Keratinocyte (primary cell): ENCODE measurements at regions not wholly inside any gene's neighbourhood (a gene's known extent, or its start where the extent isn't known, plus 50 kb on each side); places are given as distances from the start of the nearest gene placed in this dataset.

Experiments
- DNase-seq: peaks from one replicate; pipeline ENCODE4 v3.0.0-alpha.2; 2011; ENCODE audit warnings: low read depth, missing footprints, low spot score
- FAIRE-seq: peaks from 2 replicates; lab custom pipeline; 2011; peaks lifted over from hg19 to GRCh38; lab: Jason Lieb, UNC
- H2AFZ ChIP-seq: 2 replicates; pipeline ENCODE4 v1.6.0; 2012; ENCODE audit warnings: low read length, control low read depth, inconsistent platforms; ENCODE audit not compliant: control insufficient read depth
- H3K27ac ChIP-seq: 2 replicates; pipeline ENCODE4 v1.5.1; 2011; ENCODE audit warnings: low read length; ENCODE audit not compliant: control insufficient read depth, insufficient read depth
- H3K27me3 ChIP-seq: 3 replicates; pipeline ENCODE4 v1.6.0; 2011; ENCODE audit warnings: low read length; ENCODE audit not compliant: control insufficient read depth, insufficient read depth; ENCODE audit errors: extremely low read depth
- H3K36me3 ChIP-seq, 2 experiments: 2 replicates in 1 of 2; 3 replicates in 1 of 2; pipeline ENCODE4 v1.5.1; 2011; ENCODE audit warnings: low read length in 2 of 2, mild to moderate bottlenecking in 1 of 2; ENCODE audit not compliant: control insufficient read depth in 2 of 2, insufficient read depth in 2 of 2; ENCODE audit errors: extremely low read depth in 1 of 2
- H3K4me1 ChIP-seq: 3 replicates; pipeline ENCODE4 v1.5.1; 2011; ENCODE audit warnings: low read length; ENCODE audit not compliant: control insufficient read depth, insufficient read depth; ENCODE audit errors: extremely low read depth
- H3K4me2 ChIP-seq: 3 replicates; pipeline ENCODE4 v1.6.0; 2011; ENCODE audit warnings: low read depth, low read length; ENCODE audit not compliant: control insufficient read depth, insufficient read depth; ENCODE audit errors: extremely low read depth
- H3K4me3 ChIP-seq, 3 experiments: fragments of 200-600 bp in 1 of 3; sonication (generic) in 1 of 3; 2 replicates in 2 of 3; 3 replicates in 1 of 3; pipeline ENCODE4 v1.5.1; 2011 to 2016; ENCODE audit warnings: low read length in 3 of 3, mild to moderate bottlenecking in 3 of 3, control low read depth in 2 of 3, inconsistent platforms in 1 of 3, low read depth in 1 of 3, mixed read lengths in 1 of 3, mixed run types in 1 of 3, moderate library complexity in 1 of 3; ENCODE audit not compliant: control insufficient read depth in 2 of 3, insufficient read depth in 2 of 3; ENCODE audit errors: extremely low read depth in 1 of 3
- H3K79me2 ChIP-seq: 2 replicates; pipeline ENCODE4 v1.6.0; 2012; ENCODE audit warnings: low read length; ENCODE audit not compliant: control insufficient read depth, insufficient read depth
- H3K9ac ChIP-seq: 3 replicates; pipeline ENCODE4 v1.6.0; 2011; ENCODE audit warnings: low read length; ENCODE audit not compliant: control insufficient read depth, insufficient read depth; ENCODE audit errors: extremely low read depth
- H3K9me1 ChIP-seq: 3 replicates; pipeline ENCODE4 v1.6.0; 2011; ENCODE audit warnings: low read length; ENCODE audit not compliant: control insufficient read depth, insufficient read depth; ENCODE audit errors: extremely low read depth
- H3K9me3 ChIP-seq: 2 replicates; pipeline ENCODE4 v1.5.1; 2012; ENCODE audit warnings: low read depth, low read length; ENCODE audit not compliant: control insufficient read depth
- H4K20me1 ChIP-seq: 3 replicates; pipeline ENCODE4 v1.6.0; 2011; ENCODE audit warnings: low read length; ENCODE audit not compliant: control insufficient read depth, insufficient read depth; ENCODE audit errors: extremely low read depth
- EZH2 ChIP-seq: IDR thresholded peaks from one replicate; pipeline ENCODE4 v1.6.1; 2012; ENCODE audit warnings: inconsistent platforms, mild to moderate bottlenecking, low read length, moderate library complexity
- dilution Hi-C: fragments of 300-500 bp; cut with MboI; formaldehyde crosslinking; loops from one replicate; pipeline ENCODE4 v1.7.0; 2020; ENCODE audit warnings: low sequenced_read_pairs; ENCODE audit not compliant: extremely low pct_ligation_motif_present
- TF ChIP-seq, protein P1 (sequence below), 3 experiments: IDR thresholded peaks in 1 of 3; conservative IDR thresholded peaks in 1 of 3; optimal IDR thresholded peaks in 1 of 3; 2 replicates in 2 of 3; 3 replicates in 1 of 3; pipeline versions ENCODE3 to v1.5.1; 2011; ENCODE audit warnings: low read length in 3 of 3, mild to moderate bottlenecking in 3 of 3, moderate library complexity in 2 of 3, control low read depth in 1 of 3, inconsistent platforms in 1 of 3; ENCODE audit not compliant: insufficient read depth in 2 of 3; ENCODE audit errors: extremely low read depth in 1 of 3

DNA sequence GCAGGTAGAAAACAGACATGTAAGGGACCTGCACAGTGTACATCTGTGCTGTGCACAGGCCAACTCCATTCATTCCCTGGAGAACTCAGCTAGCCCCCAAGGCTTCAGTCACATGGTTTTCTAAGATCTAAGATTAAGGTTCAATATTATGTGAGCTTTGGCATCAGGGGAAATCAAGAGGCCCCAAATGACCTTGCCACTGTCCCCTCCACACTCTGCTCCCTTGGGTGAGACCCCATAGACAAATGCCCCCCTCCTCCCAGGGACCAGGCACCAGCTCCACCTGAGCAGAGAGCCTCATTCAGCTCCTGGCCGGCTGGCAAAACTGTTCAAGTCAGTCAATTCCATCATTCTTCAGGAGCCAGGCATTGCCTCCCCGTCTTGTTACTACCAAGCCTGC is 93.6 kb upstream of the TMEM18 start:
- no peaks in the 10 kb centered on the region for H3K36me3 ChIP-seq
- no peak for FAIRE-seq
- H3K9ac ChIP-seq = no peak overlapping the region
- no peaks in the 10 kb centered on the region for H3K4me1 ChIP-seq
- no peak for TF ChIP-seq EZH2
- TF ChIP-seq, protein P1, sequence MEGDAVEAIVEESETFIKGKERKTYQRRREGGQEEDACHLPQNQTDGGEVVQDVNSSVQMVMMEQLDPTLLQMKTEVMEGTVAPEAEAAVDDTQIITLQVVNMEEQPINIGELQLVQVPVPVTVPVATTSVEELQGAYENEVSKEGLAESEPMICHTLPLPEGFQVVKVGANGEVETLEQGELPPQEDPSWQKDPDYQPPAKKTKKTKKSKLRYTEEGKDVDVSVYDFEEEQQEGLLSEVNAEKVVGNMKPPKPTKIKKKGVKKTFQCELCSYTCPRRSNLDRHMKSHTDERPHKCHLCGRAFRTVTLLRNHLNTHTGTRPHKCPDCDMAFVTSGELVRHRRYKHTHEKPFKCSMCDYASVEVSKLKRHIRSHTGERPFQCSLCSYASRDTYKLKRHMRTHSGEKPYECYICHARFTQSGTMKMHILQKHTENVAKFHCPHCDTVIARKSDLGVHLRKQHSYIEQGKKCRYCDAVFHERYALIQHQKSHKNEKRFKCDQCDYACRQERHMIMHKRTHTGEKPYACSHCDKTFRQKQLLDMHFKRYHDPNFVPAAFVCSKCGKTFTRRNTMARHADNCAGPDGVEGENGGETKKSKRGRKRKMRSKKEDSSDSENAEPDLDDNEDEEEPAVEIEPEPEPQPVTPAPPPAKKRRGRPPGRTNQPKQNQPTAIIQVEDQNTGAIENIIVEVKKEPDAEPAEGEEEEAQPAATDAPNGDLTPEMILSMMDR (optimal IDR thresholded peaks at IDR 0.05 in 1 of 3, IDR thresholded peaks at IDR 0.05 in 1 of 3, conservative IDR thresholded peaks at IDR 0.05 in 1 of 3; ENCODE audit: extremely low read depth in 1 of 3, insufficient read depth in 2 of 3, low read length in 3 of 3) = no peak
- no peak overlapping the region for H3K27ac ChIP-seq
- H4K20me1 ChIP-seq = no peaks in the 10 kb centered on the region
- H3K4me2 ChIP-seq = no peak overlapping the region
- dilution Hi-C loops = no loop called here
- DNase-seq = no peak
- no peaks in the 10 kb centered on the region for H3K27me3 ChIP-seq
- H3K4me3 ChIP-seq = no peak overlapping the region
- H3K79me2 ChIP-seq = no peaks in the 10 kb centered on the region
- peaks cover 2% of the 10 kb centered on the region for H3K9me3 ChIP-seq
- H2AFZ ChIP-seq = no peak overlapping the region
- H3K9me1 ChIP-seq = no peaks in the 10 kb centered on the region

DNA sequence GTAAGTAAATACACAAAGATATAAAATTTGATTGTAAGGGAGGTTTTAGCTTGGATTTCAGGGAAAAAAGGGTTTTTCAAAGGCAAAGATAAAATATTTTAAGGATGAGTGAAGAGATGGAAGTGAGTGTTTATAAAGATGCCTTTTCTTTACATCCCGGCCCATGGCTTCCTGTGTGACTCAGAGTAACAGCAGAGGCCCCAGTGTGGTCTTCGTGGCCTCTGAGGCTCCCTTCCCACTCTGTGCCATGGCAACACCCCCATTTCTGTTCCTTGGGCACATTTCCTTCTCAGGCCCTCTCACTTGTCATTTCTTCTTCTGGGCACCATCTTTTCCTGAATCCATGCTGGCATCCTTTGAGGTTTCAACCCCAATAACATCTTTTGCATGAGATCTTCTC is 92.6 kb upstream of the TMEM18 start:
- Histone ChIP-seq H3K27ac (no peak overlapping the region), H3K4me3 (no peak overlapping the region), H4K20me1 (no peaks in the 10 kb centered on the region), H2AFZ (no peak overlapping the region), H3K9me3 (peaks cover 2% of the 10 kb centered on the region), H3K79me2 (no peaks in the 10 kb centered on the region), H3K4me2 (no peak overlapping the region), H3K27me3 (no peaks in the 10 kb centered on the region), H3K9me1 (no peaks in the 10 kb centered on the region), H3K9ac (no peak overlapping the region), H3K36me3 (no peaks in the 10 kb centered on the region), H3K4me1 (no peaks in the 10 kb centered on the region)
- TF ChIP-seq, protein P1 (optimal IDR thresholded peaks at IDR 0.05 in 1 of 3, IDR thresholded peaks at IDR 0.05 in 1 of 3, conservative IDR thresholded peaks at IDR 0.05 in 1 of 3; ENCODE audit: extremely low read depth in 1 of 3, insufficient read depth in 2 of 3, low read length in 3 of 3) = no peak
- TF ChIP-seq EZH2 = no peak
- dilution Hi-C loops = no loop called here
- DNase-seq (no peak), FAIRE-seq (no peak)
